ENCODE measurements at regions not wholly inside any gene's neighbourhood (a gene's known extent, or its start where the extent isn't known, plus 50 kb on each side); places are given as distances from the start of the nearest gene placed in this dataset.

DNA sequence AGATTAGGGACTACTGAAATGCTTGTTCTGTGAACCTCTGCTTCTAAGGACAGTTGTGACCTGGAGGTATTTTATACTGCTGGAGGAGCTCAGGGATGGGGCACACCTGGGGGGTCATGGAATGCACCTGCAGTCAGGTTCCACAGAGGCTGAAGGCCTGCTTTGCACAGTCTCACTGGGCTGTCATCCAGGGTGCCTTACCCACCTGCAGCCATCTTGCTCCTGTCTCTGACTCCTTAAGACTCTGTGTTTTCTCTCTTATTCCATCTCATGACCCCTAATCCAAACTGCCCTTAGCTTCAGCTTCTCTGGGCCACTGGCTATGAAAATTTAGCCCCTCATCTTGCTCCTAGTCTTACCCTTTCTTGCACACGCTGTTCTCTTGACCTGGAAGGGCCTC, 127.0 kb upstream of the SNX19 start:
- no peak overlapping the region for H3K4me3 Mint-ChIP-seq
- H3K27me3 ChIP-seq = no peaks in the 10 kb centered on the region
- no peak overlapping the region for H3K27ac ChIP-seq
- H3K4me1 Mint-ChIP-seq = peaks cover 4% of the 10 kb centered on the region
- H3K27ac Mint-ChIP-seq = no peak overlapping the region
- H3K4me3 ChIP-seq = no peak overlapping the region
- no peak overlapping the region for H3K9ac ChIP-seq
- H3K9me3 Mint-ChIP-seq = peaks cover 5% of the 10 kb centered on the region
- H3K79me2 ChIP-seq (ENCODE audit: low read depth) = no peaks in the 10 kb centered on the region
- TF ChIP-seq EZH2 (IDR thresholded peaks at IDR 0.05) (no peak), EZH2phosphoT487 (IDR thresholded peaks at IDR 0.05) (no peak)
- TF ChIP-seq, protein P1, sequence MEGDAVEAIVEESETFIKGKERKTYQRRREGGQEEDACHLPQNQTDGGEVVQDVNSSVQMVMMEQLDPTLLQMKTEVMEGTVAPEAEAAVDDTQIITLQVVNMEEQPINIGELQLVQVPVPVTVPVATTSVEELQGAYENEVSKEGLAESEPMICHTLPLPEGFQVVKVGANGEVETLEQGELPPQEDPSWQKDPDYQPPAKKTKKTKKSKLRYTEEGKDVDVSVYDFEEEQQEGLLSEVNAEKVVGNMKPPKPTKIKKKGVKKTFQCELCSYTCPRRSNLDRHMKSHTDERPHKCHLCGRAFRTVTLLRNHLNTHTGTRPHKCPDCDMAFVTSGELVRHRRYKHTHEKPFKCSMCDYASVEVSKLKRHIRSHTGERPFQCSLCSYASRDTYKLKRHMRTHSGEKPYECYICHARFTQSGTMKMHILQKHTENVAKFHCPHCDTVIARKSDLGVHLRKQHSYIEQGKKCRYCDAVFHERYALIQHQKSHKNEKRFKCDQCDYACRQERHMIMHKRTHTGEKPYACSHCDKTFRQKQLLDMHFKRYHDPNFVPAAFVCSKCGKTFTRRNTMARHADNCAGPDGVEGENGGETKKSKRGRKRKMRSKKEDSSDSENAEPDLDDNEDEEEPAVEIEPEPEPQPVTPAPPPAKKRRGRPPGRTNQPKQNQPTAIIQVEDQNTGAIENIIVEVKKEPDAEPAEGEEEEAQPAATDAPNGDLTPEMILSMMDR (IDR thresholded peaks at IDR 0.05) = no peak
- no peaks in the 10 kb centered on the region for H3K36me3 ChIP-seq
- peaks cover 2% of the 10 kb centered on the region for H3K36me3 Mint-ChIP-seq
- no peak overlapping the region for H2AFZ ChIP-seq (replicated peaks)
- no peaks in the 10 kb centered on the region for H3K4me1 ChIP-seq
- H3F3A ChIP-seq (ENCODE audit: low read depth) = no peaks in the 10 kb centered on the region
- no peaks in the 10 kb centered on the region for H3K9me3 ChIP-seq (ENCODE audit: low read depth)
- no peak for DNase-seq (ENCODE audit: low spot score)
- H3K27me3 Mint-ChIP-seq (ENCODE audit: insufficient read depth, low read depth) = peaks cover 11% of the 10 kb centered on the region
- no peak overlapping the region for H3K4me2 ChIP-seq
- H4K20me1 ChIP-seq (ENCODE audit: low read depth) = no peaks in the 10 kb centered on the region

DNA sequence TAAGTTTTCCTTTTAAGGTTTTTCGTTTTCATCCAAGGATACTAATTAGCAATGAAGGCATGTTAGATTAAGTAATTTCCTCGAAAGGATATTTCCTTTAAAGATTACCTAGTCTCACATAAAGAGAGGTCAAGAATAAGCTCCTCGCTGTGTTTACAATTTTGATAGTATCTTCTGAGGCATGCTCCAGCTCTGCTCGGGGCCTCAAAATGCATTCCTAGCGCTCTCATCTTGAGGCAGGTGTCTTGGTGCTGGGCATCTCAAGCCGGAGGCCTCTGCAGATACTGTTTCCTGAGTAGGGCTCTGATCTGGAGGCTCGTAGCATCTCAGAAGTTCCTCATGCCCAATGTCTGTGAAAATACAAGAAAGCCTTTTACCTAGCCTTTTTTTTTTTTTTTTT, 128.6 kb upstream of the SNX19 start:
- Histone ChIP-seq H3F3A (ENCODE audit: low read depth) (no peaks in the 10 kb centered on the region), H3K4me1 (no peaks in the 10 kb centered on the region), H4K20me1 (ENCODE audit: low read depth) (no peaks in the 10 kb centered on the region), H3K27me3 (no peaks in the 10 kb centered on the region), H3K9ac (no peak overlapping the region), H3K36me3 (no peaks in the 10 kb centered on the region), H3K4me3 (no peak overlapping the region), H3K27ac (no peak overlapping the region), H2AFZ (replicated peaks) (no peak overlapping the region), H3K4me2 (no peak overlapping the region), H3K79me2 (ENCODE audit: low read depth) (no peaks in the 10 kb centered on the region), H3K9me3 (ENCODE audit: low read depth) (no peaks in the 10 kb centered on the region)
- Mint-ChIP-seq H3K27ac (no peak overlapping the region), H3K4me1 (peaks cover 4% of the 10 kb centered on the region), H3K36me3 (peaks cover 2% of the 10 kb centered on the region), H3K27me3 (ENCODE audit: insufficient read depth, low read depth) (peaks cover 11% of the 10 kb centered on the region), H3K4me3 (no peak overlapping the region), H3K9me3 (peaks cover 5% of the 10 kb centered on the region)
- TF ChIP-seq, protein P1 (IDR thresholded peaks at IDR 0.05) = no peak
- TF ChIP-seq EZH2 (IDR thresholded peaks at IDR 0.05) (no peak), EZH2phosphoT487 (IDR thresholded peaks at IDR 0.05) (no peak)
- no peak for DNase-seq (ENCODE audit: low spot score)

DNA sequence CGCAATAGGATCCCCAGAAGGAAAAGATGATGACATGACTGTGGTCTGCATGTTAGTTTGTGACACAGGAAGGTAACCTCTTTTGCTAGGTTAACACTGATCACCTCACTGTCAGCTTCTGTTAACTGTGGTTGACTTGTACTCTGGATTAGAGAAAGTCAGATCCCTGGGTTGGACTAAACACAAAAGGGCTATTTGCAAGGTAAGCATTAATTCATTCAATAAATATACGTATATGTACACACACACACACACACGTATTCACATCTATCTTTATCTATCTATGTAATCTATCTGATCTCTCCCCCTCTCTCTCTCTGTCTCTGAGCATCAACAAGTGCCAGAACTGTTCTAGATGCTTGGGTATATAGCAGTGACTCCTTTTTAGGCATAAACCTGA, 136.1 kb upstream of the SNX19 start:
- no peak overlapping the region for H3K4me2 ChIP-seq
- no peaks in the 10 kb centered on the region for H3K36me3 Mint-ChIP-seq
- no peaks in the 10 kb centered on the region for H3K79me2 ChIP-seq (ENCODE audit: low read depth)
- H4K20me1 ChIP-seq (ENCODE audit: low read depth) = no peaks in the 10 kb centered on the region
- H3K4me3 Mint-ChIP-seq = no peak overlapping the region
- H3K27me3 Mint-ChIP-seq (ENCODE audit: insufficient read depth, low read depth) = peaks cover 7% of the 10 kb centered on the region
- no peak overlapping the region for H3K4me3 ChIP-seq
- H3K27me3 ChIP-seq = no peaks in the 10 kb centered on the region
- peaks cover 9% of the 10 kb centered on the region for H3K4me1 ChIP-seq
- no peaks in the 10 kb centered on the region for H3K36me3 ChIP-seq
- no peak overlapping the region for H3K27ac Mint-ChIP-seq
- peaks cover 5% of the 10 kb centered on the region for H3K9me3 Mint-ChIP-seq
- no peaks in the 10 kb centered on the region for H3F3A ChIP-seq (ENCODE audit: low read depth)
- H3K4me1 Mint-ChIP-seq = no peaks in the 10 kb centered on the region
- TF ChIP-seq, protein P1 (IDR thresholded peaks at IDR 0.05) = no peak
- no peak for TF ChIP-seq EZH2phosphoT487 (IDR thresholded peaks at IDR 0.05)
- no peak for TF ChIP-seq EZH2 (IDR thresholded peaks at IDR 0.05)
- H2AFZ ChIP-seq (replicated peaks) = no peak overlapping the region
- DNase-seq (ENCODE audit: low spot score) = no peak
- no peaks in the 10 kb centered on the region for H3K9me3 ChIP-seq (ENCODE audit: low read depth)
- H3K27ac ChIP-seq = no peak overlapping the region
- H3K9ac ChIP-seq = no peak overlapping the region
